GM12873 (cell line): ENCODE measurements at regions not wholly inside any gene's neighbourhood (a gene's known extent, or its start where the extent isn't known, plus 50 kb on each side); places are given as distances from the start of the nearest gene placed in this dataset.

Source experiments
- TF ChIP-seq, protein P1 (sequence below): IDR thresholded peaks from 2 replicates; pipeline ENCODE4 v1.5.1; 2012; ENCODE audit warnings: low read depth, mild to moderate bottlenecking, moderate library complexity, low read length, control low read depth; ENCODE audit not compliant: insufficient read depth; ENCODE audit errors: missing control alignments

GRCh38 chr6:99779631-99780555 is 173.3 kb downstream of the PRDM13 start:
- TF ChIP-seq, protein P1, sequence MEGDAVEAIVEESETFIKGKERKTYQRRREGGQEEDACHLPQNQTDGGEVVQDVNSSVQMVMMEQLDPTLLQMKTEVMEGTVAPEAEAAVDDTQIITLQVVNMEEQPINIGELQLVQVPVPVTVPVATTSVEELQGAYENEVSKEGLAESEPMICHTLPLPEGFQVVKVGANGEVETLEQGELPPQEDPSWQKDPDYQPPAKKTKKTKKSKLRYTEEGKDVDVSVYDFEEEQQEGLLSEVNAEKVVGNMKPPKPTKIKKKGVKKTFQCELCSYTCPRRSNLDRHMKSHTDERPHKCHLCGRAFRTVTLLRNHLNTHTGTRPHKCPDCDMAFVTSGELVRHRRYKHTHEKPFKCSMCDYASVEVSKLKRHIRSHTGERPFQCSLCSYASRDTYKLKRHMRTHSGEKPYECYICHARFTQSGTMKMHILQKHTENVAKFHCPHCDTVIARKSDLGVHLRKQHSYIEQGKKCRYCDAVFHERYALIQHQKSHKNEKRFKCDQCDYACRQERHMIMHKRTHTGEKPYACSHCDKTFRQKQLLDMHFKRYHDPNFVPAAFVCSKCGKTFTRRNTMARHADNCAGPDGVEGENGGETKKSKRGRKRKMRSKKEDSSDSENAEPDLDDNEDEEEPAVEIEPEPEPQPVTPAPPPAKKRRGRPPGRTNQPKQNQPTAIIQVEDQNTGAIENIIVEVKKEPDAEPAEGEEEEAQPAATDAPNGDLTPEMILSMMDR, result no peak

- TF ChIP-seq, protein P1, result no peak
These were observed 173.9 kb downstream of the PRDM13 start for GRCh38 chr6:99780556-99780885.

GRCh38 chr6:99789767-99790166 is 183.1 kb downstream of the PRDM13 start:
- TF ChIP-seq, protein P1, result no peak

GRCh38 chr6:99790679-99791078 is 184.0 kb downstream of the PRDM13 start:
- TF ChIP-seq, protein P1, result no peak

GRCh38 chr6:99801805-99802204 is 192.2 kb downstream of the MCHR2 start:
- TF ChIP-seq, protein P1, result no peak

- TF ChIP-seq, protein P1, result peak; percentile 22
These were observed 191.5 kb downstream of the MCHR2 start for GRCh38 chr6:99802396-99803031.

DNA sequence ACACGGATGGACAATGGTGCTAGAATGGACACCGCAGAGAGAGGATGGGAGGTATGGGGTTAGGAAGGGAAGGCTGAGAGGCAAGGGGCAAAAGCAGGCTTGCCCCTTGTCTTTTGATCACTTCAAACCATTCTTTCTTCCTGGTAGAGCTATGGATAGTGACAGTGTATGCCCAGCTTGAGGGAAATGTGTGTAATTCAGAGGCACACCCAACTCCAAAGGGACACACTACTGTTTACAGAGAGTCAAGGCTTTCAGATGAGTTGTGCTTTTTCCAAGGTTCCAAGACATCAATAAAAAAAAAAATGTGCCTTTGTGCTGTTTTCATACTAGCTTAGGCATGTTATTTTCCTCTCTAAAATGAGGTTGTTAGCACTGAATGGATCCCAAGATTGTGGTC is 185.0 kb downstream of the MCHR2 start:
- TF ChIP-seq, protein P1, result no peak
